Motor neuron (in vitro differentiated cells): ENCODE measurements at regions not wholly inside any gene's neighbourhood (a gene's known extent, or its start where the extent isn't known, plus 50 kb on each side); places are given as distances from the start of the nearest gene placed in this dataset.
"Not testable (repeated sequence)": the region's sequence is repeated elsewhere in the genome, so short reads cannot be mapped to it uniquely, and the experiment has no call there.

Experiments used
- ATAC-seq, 8 experiments: fragments of 200-7000 bp; cut with Tn5 transposase; replicated peaks in 6 of 8; 2 replicates each; pipeline ENCODE4 v1.8.0; 2021; ENCODE audit warnings: mild to moderate bottlenecking in 8 of 8, moderate library complexity in 8 of 8
- H3K27ac ChIP-seq, 2 donors: fragments of 250-450 bp; sonication (Bioruptor Pico); 2 replicates each; pipeline ENCODE4 v1.9.0; 2021; ENCODE audit warnings: antibody characterized with exemption in 2 of 2, mild to moderate bottlenecking in 2 of 2, moderate library complexity in 1 of 2
- H3K4me1 ChIP-seq, 2 donors: fragments of 250-450 bp; sonication (Bioruptor Pico); replicated peaks in 1 of 2; 2 replicates each; pipeline ENCODE4 v1.6.1; 2021; ENCODE audit warnings: antibody characterized with exemption in 2 of 2, mild to moderate bottlenecking in 2 of 2, moderate library complexity in 1 of 2
- H3K4me3 ChIP-seq, 5 donors: fragments of 250-450 bp; sonication (Bioruptor Pico); 2 replicates each; pipeline ENCODE4 v1.9.0; 2021; ENCODE audit warnings: antibody characterized with exemption in 5 of 5, mild to moderate bottlenecking in 5 of 5, moderate library complexity in 4 of 5
- WGBS, 10 experiments: fragments of 450-650 bp; shearing (Covaris generic); methylation state at CpG; one replicate each; pipeline ENCODE4 v1.0.0; 2022; 5-methylcytosine and 5-hydroxymethylcytosine counted together
- in situ Hi-C, 9 experiments: fragments of 400-800 bp; cut with MboI; loops; one replicate each; pipeline ENCODE4 v1.15.0; 2021; ENCODE audit warnings: low sequenced_read_pairs in 9 of 9, low pct_unique_long_range_greater_than_20kb in 2 of 9; ENCODE audit not compliant: unreplicated experiment in 9 of 9

DNA sequence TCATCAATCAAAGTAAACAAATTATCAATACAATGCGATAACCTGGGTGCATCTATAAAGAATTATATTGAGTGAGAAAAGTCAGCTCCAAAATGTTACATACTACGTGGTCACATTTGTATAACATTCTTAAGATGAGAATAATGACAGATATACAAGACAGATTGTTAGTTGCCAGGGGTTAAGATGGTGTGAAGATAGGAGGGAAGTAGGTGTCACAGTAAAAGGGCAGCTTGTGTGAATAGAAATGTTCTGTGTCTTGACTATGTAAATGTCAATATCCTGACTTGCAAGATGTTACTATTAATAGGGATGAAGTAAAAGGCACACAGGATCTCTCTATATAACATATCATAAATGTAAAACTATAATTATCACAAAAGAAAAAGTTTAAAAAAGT lies 611.2 kb upstream of the SPRY2 start:
- in situ Hi-C loops: no loop called here
- WGBS, 10 experiments: 11 to 100% (median 91%) methylated on average over 1 to 2 of the region's 2 CpGs; no CpG with 5 or more reads in 2 of the 10 experiments
- no peaks in the 10 kb centered on the region for H3K4me1 ChIP-seq
- ATAC-seq: no peak
- H3K4me3 ChIP-seq: no peak overlapping the region
- H3K27ac ChIP-seq: no peak overlapping the region

GRCh38 chr13:80946008-80946802 lies 605.3 kb upstream of the SPRY2 start:
- peaks cover 0 to 7% of the 10 kb centered on the region in 2 donors for H3K4me1 ChIP-seq
- WGBS, 10 experiments: 5 to 100% (median 69%) methylated on average over 1 to 4 of the region's 4 CpGs
- ATAC-seq: no peak
- H3K4me3 ChIP-seq: no peak overlapping the region
- no peak overlapping the region for H3K27ac ChIP-seq
- in situ Hi-C loops: no loop called here

DNA sequence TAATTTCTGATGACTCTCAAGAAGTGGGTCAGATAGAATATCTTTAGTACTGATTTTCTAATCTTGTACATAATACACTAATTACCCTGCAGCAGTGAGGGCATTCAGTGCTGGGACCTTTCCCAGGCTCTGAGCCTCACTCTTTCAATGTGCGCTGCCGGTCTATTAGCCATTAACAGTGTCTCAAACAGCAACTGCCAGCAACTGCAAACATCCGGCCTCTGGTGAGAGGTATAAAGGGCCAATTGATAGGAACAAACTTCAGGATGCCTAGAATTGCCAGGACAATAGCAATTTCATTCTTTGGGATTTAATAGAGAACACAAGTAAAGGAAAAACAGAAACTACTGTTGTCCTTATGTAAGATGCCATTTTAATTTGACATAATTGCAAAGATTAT lies 604.4 kb upstream of the SPRY2 start:
- ATAC-seq: peak in 5 of 8 experiments; percentile 73 to 96 (median 77)
- 0 to 20% (median 3%) methylated on average over 1 to 3 of the region's 3 CpGs; no CpG with 5 or more reads in 3 of the 10 experiments for WGBS, 10 experiments
- peaks cover 0 to 7% of the 10 kb centered on the region in 2 donors for H3K4me1 ChIP-seq
- in situ Hi-C loops: no loop called here
- no peak overlapping the region for H3K4me3 ChIP-seq
- no peak overlapping the region for H3K27ac ChIP-seq

GRCh38 chr13:80939581-80939980 lies 598.7 kb upstream of the SPRY2 start:
- 0 to 100% (median 44%) methylated on average over 1 to 2 of the region's 2 CpGs; no CpG with 5 or more reads in 4 of the 10 experiments for WGBS, 10 experiments
- Histone ChIP-seq H3K27ac (no peak overlapping the region), H3K4me1 (no peaks in the 10 kb centered on the region), H3K4me3 (no peak overlapping the region)
- in situ Hi-C loops: no loop called here
- no peak for ATAC-seq

- no peak for ATAC-seq
- WGBS, 10 experiments: 17 to 100% (median 88%) methylated on average over 1 to 2 of the region's 2 CpGs
- H3K27ac ChIP-seq: no peak overlapping the region
- no peaks in the 10 kb centered on the region for H3K4me1 ChIP-seq
- no peak overlapping the region for H3K4me3 ChIP-seq
- in situ Hi-C loops: no loop called here
Observed at GRCh38 chr13:80931766-80932165, 590.8 kb upstream of the SPRY2 start.

- H3K27ac ChIP-seq: no peak overlapping the region
- in situ Hi-C loops: no loop called here
- ATAC-seq: no peak
Observed at GRCh38 chr13:80931118-80931517, 590.2 kb upstream of the SPRY2 start.

GRCh38 chr13:80928241-80928640 lies 587.3 kb upstream of the SPRY2 start:
- WGBS, 10 experiments: 0 to 100% (median 93%) methylated on average over 2 to 3 of the region's 3 CpGs

More at GRCh38 chr13:80931118-80931517, 590.2 kb upstream of the SPRY2 start:
- H3K4me3 ChIP-seq: no peak overlapping the region
- H3K4me1 ChIP-seq: no peaks in the 10 kb centered on the region
- 14 to 100% (median 78%) methylated on average over 1 of the region's 1 CpG; no CpG with 5 or more reads in 1 of the 10 experiments for WGBS, 10 experiments

GRCh38 chr13:80926024-80926423 lies 585.1 kb upstream of the SPRY2 start:
- in situ Hi-C loops, ATAC-seq, H3K4me3 ChIP-seq, H3K27ac ChIP-seq, H3K4me1 ChIP-seq: not testable (repeated sequence)
- WGBS, 10 experiments: 0 to 100% (median 50%) methylated on average over 1 to 3 of the region's 3 CpGs; no CpG with 5 or more reads in 1 of the 10 experiments

More at GRCh38 chr13:80928241-80928640, 587.3 kb upstream of the SPRY2 start:
- in situ Hi-C loops: no loop called here
- ATAC-seq: no peak
- no peaks in the 10 kb centered on the region for H3K4me1 ChIP-seq
- no peak overlapping the region for H3K4me3 ChIP-seq
- H3K27ac ChIP-seq: no peak overlapping the region

DNA sequence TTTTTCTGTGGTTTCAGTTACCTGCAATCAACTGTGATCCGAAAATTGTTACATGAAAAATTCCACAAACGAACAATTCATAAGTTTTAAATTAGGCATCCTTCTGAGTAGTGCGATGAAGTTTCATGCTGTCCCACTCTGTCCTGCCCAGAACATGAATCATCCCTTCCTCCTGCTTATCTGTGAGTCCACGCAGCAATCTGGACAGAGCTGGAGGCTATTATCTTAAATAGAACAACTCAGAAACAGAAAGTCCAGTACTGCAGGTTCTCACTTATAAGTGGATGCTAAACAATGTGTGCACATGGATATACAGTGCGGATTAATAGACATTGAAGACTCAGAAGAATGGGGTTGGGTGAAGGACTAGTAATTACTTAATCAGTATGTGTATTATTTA lies 583.7 kb upstream of the SPRY2 start:
- H3K27ac ChIP-seq: no peak overlapping the region
- ATAC-seq: no peak
- H3K4me3 ChIP-seq: no peak overlapping the region
- 0 to 100% (median 85%) methylated on average over 3 to 5 of the region's 5 CpGs for WGBS, 10 experiments
- in situ Hi-C loops: no loop called here
- H3K4me1 ChIP-seq: no peaks in the 10 kb centered on the region

GRCh38 chr13:80923907-80924306 lies 583.0 kb upstream of the SPRY2 start:
- Histone ChIP-seq H3K4me3 (no peak overlapping the region), H3K27ac (no peak overlapping the region), H3K4me1 (no peaks in the 10 kb centered on the region)
- peak in 1 of 8 experiments; percentile 27 for ATAC-seq
- WGBS, 10 experiments: 43 to 100% (median 77%) methylated on average over 1 to 3 of the region's 3 CpGs; no CpG with 5 or more reads in 2 of the 10 experiments
- in situ Hi-C loops: no loop called here

DNA sequence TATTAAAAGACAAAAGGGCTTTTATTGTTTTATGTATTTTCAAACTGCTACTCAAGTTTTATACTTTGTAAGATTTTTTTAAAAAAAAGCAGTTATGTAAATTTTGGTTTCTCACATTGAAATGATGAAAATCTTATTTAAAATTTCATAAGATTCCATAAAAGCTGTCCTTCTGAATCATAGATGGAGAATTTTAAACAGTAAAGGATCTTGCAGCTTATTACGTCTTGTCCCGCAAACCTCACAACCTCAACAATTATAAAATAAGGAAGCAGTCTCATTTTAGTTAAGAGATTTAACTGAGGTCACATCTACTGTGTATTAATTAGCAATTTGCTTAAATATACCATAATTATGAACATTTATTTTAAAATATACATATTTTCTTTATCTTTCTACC lies 581.0 kb upstream of the SPRY2 start:
- Histone ChIP-seq H3K4me1 (no peaks in the 10 kb centered on the region), H3K27ac (no peak overlapping the region), H3K4me3 (no peak overlapping the region)
- in situ Hi-C loops: no loop called here
- WGBS, 10 experiments: 0 to 96% (median 85%) methylated on average over 1 to 2 of the region's 2 CpGs; no CpG with 5 or more reads in 2 of the 10 experiments
- ATAC-seq: no peak

- no peaks in the 10 kb centered on the region for H3K4me1 ChIP-seq
- H3K4me3 ChIP-seq: no peak overlapping the region
- in situ Hi-C loops: no loop called here
- WGBS, 10 experiments: 0 to 93% (median 65%) methylated on average over 1 to 2 of the region's 2 CpGs; no CpG with 5 or more reads in 2 of the 10 experiments
- ATAC-seq: no peak
- no peak overlapping the region for H3K27ac ChIP-seq
Observed at GRCh38 chr13:80921541-80921940, 580.6 kb upstream of the SPRY2 start.

DNA sequence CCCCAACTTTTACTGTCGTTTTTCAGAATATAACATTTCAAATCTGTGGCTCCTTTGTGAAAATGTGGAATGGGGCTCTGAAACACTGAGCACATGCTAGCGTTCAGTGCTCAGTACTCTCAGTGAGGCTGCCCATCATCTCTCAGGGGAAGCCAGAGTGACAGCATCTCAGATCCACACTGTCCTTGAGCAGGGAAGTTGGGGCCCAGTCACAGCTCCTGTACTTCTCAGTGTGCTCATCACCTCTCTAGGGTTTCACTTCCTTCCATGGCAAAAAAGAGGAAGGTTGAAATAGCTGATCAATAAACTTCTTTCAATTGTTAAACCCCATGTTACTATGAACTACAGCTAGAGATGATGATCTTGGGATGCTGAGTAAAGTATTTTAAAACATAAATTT lies 565.9 kb upstream of the SPRY2 start:
- in situ Hi-C loops: no loop called here
- H3K4me1 ChIP-seq: no peaks in the 10 kb centered on the region
- ATAC-seq: no peak
- H3K27ac ChIP-seq: no peak overlapping the region
- H3K4me3 ChIP-seq: no peak overlapping the region
- 0 to 100% (median 67%) methylated on average over 1 to 2 of the region's 2 CpGs; no CpG with 5 or more reads in 2 of the 10 experiments for WGBS, 10 experiments

DNA sequence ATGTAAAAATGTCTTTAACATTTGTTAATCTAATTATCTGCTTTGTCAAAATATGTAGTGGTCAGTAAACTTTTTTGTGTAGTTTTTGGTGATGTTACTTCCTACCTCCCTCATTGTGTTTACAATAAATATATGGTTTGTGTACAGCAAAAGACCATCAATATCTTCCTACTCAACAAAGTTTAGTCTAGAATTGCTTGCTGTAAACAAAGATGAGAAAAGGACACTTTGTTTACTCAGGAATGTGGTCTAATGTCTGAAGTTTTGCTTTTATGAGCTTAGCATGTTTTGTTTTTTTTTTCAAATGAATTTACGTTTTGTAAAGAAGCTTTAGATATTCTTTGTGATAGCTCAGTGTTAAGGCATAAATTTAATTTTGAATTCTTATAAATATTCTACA lies 563.5 kb upstream of the SPRY2 start:
- no peak overlapping the region for H3K4me3 ChIP-seq
- no peak for ATAC-seq
- in situ Hi-C loops: no loop called here
- H3K27ac ChIP-seq: no peak overlapping the region
- no peaks in the 10 kb centered on the region for H3K4me1 ChIP-seq
- 0 to 91% (median 26%) methylated on average over 1 of the region's 1 CpG; no CpG with 5 or more reads in 2 of the 10 experiments for WGBS, 10 experiments
